CD14-positive monocyte (primary cell): ENCODE measurements at regions not wholly inside any gene's neighbourhood (a gene's known extent, or its start where the extent isn't known, plus 50 kb on each side); places are given as distances from the start of the nearest gene placed in this dataset.

Experiments used
- DNase-seq, 3 donors: peaks; one replicate each; pipeline ENCODE4 v3.0.0-alpha.2; 2011 to 2022
- H2AFZ ChIP-seq: 2 replicates; pipeline ENCODE4 v1.6.0; 2012; ENCODE audit warnings: mild to moderate bottlenecking, low read depth, low read length, inconsistent platforms; ENCODE audit not compliant: insufficient read depth, poor library complexity, severe bottlenecking
- H3K27ac ChIP-seq, 2 donors: 1 replicate in 1 of 2; 2 replicates in 1 of 2; pipeline ENCODE4 v1.5.1; 2012 to 2013; ENCODE audit warnings: low read length in 2 of 2, control low read depth in 1 of 2, inconsistent platforms in 1 of 2, low read depth in 1 of 2, mild to moderate bottlenecking in 1 of 2
- H3K27me3 ChIP-seq, 2 donors: one replicate each; pipeline versions ENCODE4 v1.6.0 to v1.6.1; 2011 to 2013; ENCODE audit warnings: low read length in 2 of 2; ENCODE audit not compliant: control insufficient read depth in 2 of 2, insufficient read depth in 2 of 2
- H3K36me3 ChIP-seq, 2 donors: replicated peaks in 1 of 2; 1 replicate in 1 of 2; 2 replicates in 1 of 2; pipeline versions ENCODE4 v1.5.1 to v1.6.1; 2012 to 2013; ENCODE audit warnings: low read length in 2 of 2, control low read depth in 1 of 2, inconsistent platforms in 1 of 2, mild to moderate bottlenecking in 1 of 2; ENCODE audit not compliant: insufficient read depth in 2 of 2, control insufficient read depth in 1 of 2
- H3K4me1 ChIP-seq, 2 donors: 1 replicate in 1 of 2; 2 replicates in 1 of 2; pipeline versions ENCODE4 v1.5.1 to v1.6.1; 2012 to 2013; ENCODE audit warnings: low read length in 2 of 2, control low read depth in 1 of 2, inconsistent platforms in 1 of 2, mild to moderate bottlenecking in 1 of 2, moderate library complexity in 1 of 2; ENCODE audit not compliant: insufficient read depth in 2 of 2, control insufficient read depth in 1 of 2
- H3K4me2 ChIP-seq: replicated peaks from 2 replicates; pipeline ENCODE3; 2012; ENCODE audit warnings: low read length, moderate library complexity, mild to moderate bottlenecking; ENCODE audit not compliant: poor library complexity, severe bottlenecking; ENCODE audit errors: extremely low read depth
- H3K4me3 ChIP-seq, 3 experiments: fragments of 200-600 bp in 1 of 3; sonication (generic) in 1 of 3; replicated peaks in 1 of 3; 1 replicate in 2 of 3; 2 replicates in 1 of 3; pipeline ENCODE4 v1.5.1; 2011 to 2013; ENCODE audit warnings: low read length in 3 of 3, mild to moderate bottlenecking in 3 of 3, control low read depth in 2 of 3, low read depth in 2 of 3, inconsistent platforms in 1 of 3, moderate library complexity in 1 of 3
- H3K79me2 ChIP-seq: 2 replicates; pipeline ENCODE4 v1.6.0; 2012; ENCODE audit warnings: mild to moderate bottlenecking, control low read depth, inconsistent platforms, low read length, moderate library complexity; ENCODE audit not compliant: insufficient read depth
- H3K9ac ChIP-seq: 2 replicates; pipeline ENCODE4 v1.6.0; 2017; ENCODE audit warnings: low read length, mild to moderate bottlenecking; ENCODE audit not compliant: insufficient read depth, poor library complexity, severe bottlenecking
- H3K9me3 ChIP-seq, 2 donors: replicated peaks in 1 of 2; 1 replicate in 1 of 2; 2 replicates in 1 of 2; pipeline versions ENCODE4 v1.5.1 to v1.6.1; 2012 to 2013; ENCODE audit warnings: low read length in 2 of 2, control low read depth in 1 of 2; ENCODE audit not compliant: control insufficient read depth in 1 of 2, insufficient read depth in 1 of 2
- H4K20me1 ChIP-seq: 2 replicates; pipeline ENCODE4 v1.6.0; 2012; ENCODE audit warnings: mild to moderate bottlenecking, low read length, control low read depth, moderate library complexity; ENCODE audit not compliant: insufficient read depth
- H3K27ac Mint-ChIP-seq, 7 donors: one replicate each; pipeline ENCODE4 v1.8.0; 2020; ENCODE audit warnings: mild to moderate bottlenecking in 7 of 7, mixed read lengths in 7 of 7, moderate library complexity in 6 of 7, inconsistent platforms in 2 of 7
- H3K27me3 Mint-ChIP-seq, 3 donors: one replicate each; pipeline ENCODE4 v1.8.0; 2021 to 2022; ENCODE audit warnings: low read depth in 3 of 3, mild to moderate bottlenecking in 3 of 3, mixed read lengths in 3 of 3, moderate library complexity in 3 of 3, inconsistent platforms in 1 of 3
- H3K36me3 Mint-ChIP-seq, 2 donors: one replicate each; pipeline ENCODE4 v1.8.0; 2020; ENCODE audit warnings: mixed read lengths in 2 of 2, inconsistent platforms in 1 of 2, mild to moderate bottlenecking in 1 of 2
- H3K4me1 Mint-ChIP-seq: one replicate; pipeline ENCODE4 v1.8.0; 2020; ENCODE audit warnings: mild to moderate bottlenecking, mixed read lengths
- H3K4me3 Mint-ChIP-seq, 2 donors: one replicate each; pipeline ENCODE4 v1.8.0; 2020; ENCODE audit warnings: mild to moderate bottlenecking in 2 of 2, mixed read lengths in 2 of 2, moderate library complexity in 1 of 2
- H3K9me3 Mint-ChIP-seq, 7 donors: one replicate each; pipeline ENCODE4 v1.8.0; 2020 to 2022; ENCODE audit warnings: mixed read lengths in 7 of 7, mild to moderate bottlenecking in 6 of 7, moderate library complexity in 6 of 7, inconsistent platforms in 2 of 7
- whole genome bisulfite sequencing: methylation state at CpG from one replicate; pipeline ENCODE4 v1.1.5; 2013; ENCODE audit warnings: missing lambda C conversion rate; ENCODE audit not compliant: insufficient coverage; 5-methylcytosine and 5-hydroxymethylcytosine counted together
- intact Hi-C, 2 donors: fragments of 100-400 bp; cut with micrococcal nuclease; formaldehyde crosslinking; loops; one replicate each; pipeline versions ENCODE4 v1.15.0 to v1.15.1; 2023
- TF ChIP-seq, protein P1 (sequence below): fragments of 200-600 bp; IDR thresholded peaks from one replicate; pipeline ENCODE4 v1.8.0; 2022; ENCODE audit warnings: antibody characterized with exemption, mild to moderate bottlenecking

DNA sequence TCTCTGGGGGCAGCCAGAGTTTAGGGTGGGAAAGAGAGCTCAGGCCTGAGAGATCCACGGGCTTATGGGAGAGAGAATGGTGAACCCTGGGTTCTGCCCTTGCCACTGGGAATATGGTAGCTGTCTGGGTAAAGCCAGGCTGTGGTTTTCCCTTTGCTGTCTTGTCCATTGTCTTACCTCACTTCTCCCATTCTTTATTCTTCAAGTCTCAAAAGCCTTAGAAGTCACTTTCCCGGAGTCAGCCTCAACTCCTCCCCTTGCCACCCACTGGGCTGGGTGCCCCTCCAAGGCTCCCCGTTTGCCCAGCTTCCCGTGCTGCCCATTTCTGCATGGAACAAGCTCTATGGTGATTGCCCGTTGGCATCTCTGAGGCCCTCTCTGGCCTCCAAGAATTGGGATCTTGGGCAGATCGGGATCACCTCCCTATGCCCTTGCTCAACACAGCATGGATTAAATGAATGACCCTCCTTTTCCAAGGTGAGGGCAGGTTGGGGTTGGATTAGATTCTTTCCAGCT is 228.2 kb downstream of the HAUS1 start:
- Mint-ChIP-seq H3K4me1 (peaks cover 50% of the 10 kb centered on the region), H3K27ac (no peak overlapping the region)

GRCh38 chr18:46332921-46333341 is 228.7 kb downstream of the HAUS1 start:
- peaks cover 33 to 57% of the 10 kb centered on the region in 2 donors for H3K4me1 ChIP-seq
- peaks cover 59 to 68% (median 62%) of the 10 kb centered on the region in 3 donors for H3K27me3 Mint-ChIP-seq

More for the DNA sequence above, 228.2 kb downstream of the HAUS1 start:
- Histone ChIP-seq H3K36me3 (no peaks in the 10 kb centered on the region), H3K4me3 (no peak overlapping the region), H3K27me3 (peaks cover 41 to 58% of the 10 kb centered on the region in 2 donors), H3K4me1 (peaks cover 33 to 56% of the 10 kb centered on the region in 2 donors), H3K27ac (no peak overlapping the region), H3K79me2 (no peaks in the 10 kb centered on the region), H3K4me2 (no peak overlapping the region), H3K9ac (no peak overlapping the region), H2AFZ (no peak overlapping the region), H4K20me1 (no peaks in the 10 kb centered on the region), H3K9me3 (peaks cover 0 to 6% of the 10 kb centered on the region in 2 donors)
- DNase-seq: no peak
- TF ChIP-seq, protein P1, sequence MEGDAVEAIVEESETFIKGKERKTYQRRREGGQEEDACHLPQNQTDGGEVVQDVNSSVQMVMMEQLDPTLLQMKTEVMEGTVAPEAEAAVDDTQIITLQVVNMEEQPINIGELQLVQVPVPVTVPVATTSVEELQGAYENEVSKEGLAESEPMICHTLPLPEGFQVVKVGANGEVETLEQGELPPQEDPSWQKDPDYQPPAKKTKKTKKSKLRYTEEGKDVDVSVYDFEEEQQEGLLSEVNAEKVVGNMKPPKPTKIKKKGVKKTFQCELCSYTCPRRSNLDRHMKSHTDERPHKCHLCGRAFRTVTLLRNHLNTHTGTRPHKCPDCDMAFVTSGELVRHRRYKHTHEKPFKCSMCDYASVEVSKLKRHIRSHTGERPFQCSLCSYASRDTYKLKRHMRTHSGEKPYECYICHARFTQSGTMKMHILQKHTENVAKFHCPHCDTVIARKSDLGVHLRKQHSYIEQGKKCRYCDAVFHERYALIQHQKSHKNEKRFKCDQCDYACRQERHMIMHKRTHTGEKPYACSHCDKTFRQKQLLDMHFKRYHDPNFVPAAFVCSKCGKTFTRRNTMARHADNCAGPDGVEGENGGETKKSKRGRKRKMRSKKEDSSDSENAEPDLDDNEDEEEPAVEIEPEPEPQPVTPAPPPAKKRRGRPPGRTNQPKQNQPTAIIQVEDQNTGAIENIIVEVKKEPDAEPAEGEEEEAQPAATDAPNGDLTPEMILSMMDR: no peak
- H3K27me3 Mint-ChIP-seq: peaks cover 53 to 62% (median 57%) of the 10 kb centered on the region in 3 donors
- intact Hi-C loops: no loop called here
- WGBS: 85% methylated on average over 3 of the region's 6 CpGs
- H3K9me3 Mint-ChIP-seq: peaks cover 0 to 7% (median 4%) of the 10 kb centered on the region in 7 donors
- peaks cover 11% of the 10 kb centered on the region in 2 donors for H3K36me3 Mint-ChIP-seq
- peak overlapping the region in 1 of 2 donors; percentile 85 for H3K4me3 Mint-ChIP-seq

More at GRCh38 chr18:46332921-46333341, 228.7 kb downstream of the HAUS1 start:
- no peaks in the 10 kb centered on the region for H3K79me2 ChIP-seq
- DNase-seq: no peak
- intact Hi-C loops: no loop called here
- H3K4me3 ChIP-seq: peak overlapping the region in 1 of 3 experiments; percentile 65
- H4K20me1 ChIP-seq: no peaks in the 10 kb centered on the region
- H3K4me2 ChIP-seq: peak overlapping the region; percentile 76
- H3K9ac ChIP-seq: no peak overlapping the region
- peaks cover 11% of the 10 kb centered on the region in 2 donors for H3K36me3 Mint-ChIP-seq
- H3K27me3 ChIP-seq: peaks cover 44 to 63% of the 10 kb centered on the region in 2 donors
- no peak overlapping the region for H3K27ac ChIP-seq
- peaks cover 0 to 6% of the 10 kb centered on the region in 2 donors for H3K9me3 ChIP-seq
- no peak overlapping the region for H2AFZ ChIP-seq
- H3K36me3 ChIP-seq: no peaks in the 10 kb centered on the region
- 60% methylated on average over 9 of the region's 9 CpGs for WGBS
- H3K4me1 Mint-ChIP-seq: peaks cover 50% of the 10 kb centered on the region
- TF ChIP-seq, protein P1: no peak
- no peak overlapping the region for H3K27ac Mint-ChIP-seq
- H3K9me3 Mint-ChIP-seq: peaks cover 0 to 7% (median 4%) of the 10 kb centered on the region in 7 donors
- peak overlapping the region; percentile 14 to 85 for H3K4me3 Mint-ChIP-seq
